B cell (primary cell): ENCODE measurements at regions not wholly inside any gene's neighbourhood (a gene's known extent, or its start where the extent isn't known, plus 50 kb on each side); places are given as distances from the start of the nearest gene placed in this dataset.
"Not testable (repeated sequence)": the region's sequence is repeated elsewhere in the genome, so short reads cannot be mapped to it uniquely, and the experiment has no call there.

Experiments
- ATAC-seq: fragments of 200-7000 bp; cut with Tn5 transposase; one replicate; pipeline ENCODE4 v1.10.0; 2021; ENCODE audit warnings: low read depth, mild to moderate bottlenecking, moderate number of reproducible peaks, moderate library complexity
- CTCF ChIA-PET: fragments of 350-600 bp; sonication (Branson Sonifier 250); formaldehyde crosslinking; loops from one replicate; lab custom pipeline; 2021; ENCODE audit warnings: antibody characterized with exemption, inconsistent platforms; lab: Charles Lee
- POLR2A ChIA-PET: fragments of 350-600 bp; sonication (Branson Sonifier 250); formaldehyde crosslinking; loops from one replicate; lab custom pipeline; 2021; ENCODE audit warnings: antibody characterized with exemption; lab: Charles Lee
- DNase-seq: peaks from one replicate; pipeline ENCODE4 v3.0.0; 2013
- H2AFZ ChIP-seq: 2 replicates; pipeline ENCODE4 v1.6.1; 2012; ENCODE audit warnings: mild to moderate bottlenecking, low read depth, low read length; ENCODE audit not compliant: insufficient read depth, poor library complexity, severe bottlenecking
- H3K27ac ChIP-seq, 2 donors: 1 replicate in 1 of 2; 2 replicates in 1 of 2; pipeline ENCODE4 v1.5.1; 2012 to 2013; ENCODE audit warnings: low read length in 2 of 2, mild to moderate bottlenecking in 2 of 2, moderate library complexity in 1 of 2
- H3K27me3 ChIP-seq, 4 experiments: fragments of 200-600 bp in 1 of 4; sonication (generic) in 1 of 4; replicated peaks in 1 of 4; 1 replicate in 2 of 4; 2 replicates in 2 of 4; pipeline versions ENCODE4 v1.6.1 to v1.7.0; 2013 to 2016; ENCODE audit warnings: low read length in 3 of 4, mild to moderate bottlenecking in 2 of 4, mixed read lengths in 1 of 4, moderate library complexity in 1 of 4; ENCODE audit not compliant: insufficient read depth in 4 of 4, control insufficient read depth in 3 of 4; ENCODE audit errors: control extremely low read depth in 1 of 4
- H3K36me3 ChIP-seq, 2 experiments: replicated peaks in 1 of 2; 1 replicate in 1 of 2; 2 replicates in 1 of 2; pipeline versions ENCODE4 v1.6.1 to v1.7.1; 2013; ENCODE audit warnings: low read length in 1 of 2; ENCODE audit not compliant: insufficient read depth in 2 of 2, control insufficient read depth in 1 of 2; ENCODE audit errors: control extremely low read depth in 1 of 2, extremely low read depth in 1 of 2
- H3K4me1 ChIP-seq, 2 donors: fragments of 200-600 bp in 1 of 2; sonication (generic) in 1 of 2; 1 replicate in 1 of 2; 2 replicates in 1 of 2; pipeline versions ENCODE4 v1.5.1 to v1.6.1; 2013 to 2017; ENCODE audit warnings: low read length in 2 of 2; ENCODE audit not compliant: control insufficient read depth in 2 of 2, insufficient read depth in 2 of 2
- H3K4me2 ChIP-seq: replicated peaks from 2 replicates; pipeline ENCODE3; 2012; ENCODE audit warnings: mild to moderate bottlenecking, low read depth, low read length; ENCODE audit not compliant: poor library complexity, severe bottlenecking
- H3K4me3 ChIP-seq, 5 experiments: fragments of 200-600 bp in 1 of 5; sonication (generic) in 1 of 5; 1 replicate in 3 of 5; 2 replicates in 2 of 5; pipeline versions ENCODE4 v1.5.1 to v1.7.0; 2011 to 2016; ENCODE audit warnings: low read length in 4 of 5, mild to moderate bottlenecking in 4 of 5, low read depth in 2 of 5, control low read depth in 1 of 5, moderate library complexity in 1 of 5; ENCODE audit not compliant: insufficient read depth in 1 of 5; ENCODE audit errors: control extremely low read depth in 1 of 5, extremely low read depth in 1 of 5
- H3K79me2 ChIP-seq: fragments of 200-600 bp; sonication (generic); one replicate; pipeline ENCODE4 v1.6.0; 2016; ENCODE audit warnings: low read length; ENCODE audit not compliant: control insufficient read depth, insufficient read depth
- H3K9ac ChIP-seq: fragments of 200-600 bp; sonication (generic); 2 replicates; pipeline ENCODE4 v1.6.1; 2017; ENCODE audit warnings: mild to moderate bottlenecking, low read length, moderate library complexity
- H3K9me3 ChIP-seq, 3 donors: one replicate each; pipeline versions ENCODE4 v1.6.1 to v1.7.1; 2013; ENCODE audit warnings: low read length in 2 of 3; ENCODE audit not compliant: control insufficient read depth in 2 of 3, insufficient read depth in 1 of 3; ENCODE audit errors: control extremely low read depth in 1 of 3
- H4K20me1 ChIP-seq: 2 replicates; pipeline ENCODE4 v1.6.0; 2012; ENCODE audit warnings: mild to moderate bottlenecking, low read length; ENCODE audit not compliant: insufficient read depth, control insufficient read depth, poor library complexity, severe bottlenecking
- H3K27ac Mint-ChIP-seq: one replicate; pipeline ENCODE4 v1.8.0; 2021; ENCODE audit warnings: mixed read lengths
- H3K27me3 Mint-ChIP-seq: one replicate; pipeline ENCODE4 v1.8.0; 2021; ENCODE audit warnings: mixed read lengths
- H3K4me1 Mint-ChIP-seq: one replicate; pipeline ENCODE4 v1.8.0; 2021; ENCODE audit warnings: mixed read lengths
- H3K4me3 Mint-ChIP-seq: one replicate; pipeline ENCODE4 v1.8.0; 2021; ENCODE audit warnings: mixed read lengths
- H3K9me3 Mint-ChIP-seq: one replicate; pipeline ENCODE4 v1.8.0; 2022; ENCODE audit warnings: mixed read lengths; ENCODE audit not compliant: insufficient read depth
- CTCF ChIP-seq: fragments of 200-600 bp; IDR thresholded peaks from one replicate; pipeline ENCODE4 v1.8.0; 2022; ENCODE audit warnings: antibody characterized with exemption, mild to moderate bottlenecking
- EZH2 ChIP-seq: IDR thresholded peaks from 2 replicates; pipeline ENCODE4 v1.6.1; 2012; ENCODE audit warnings: borderline replicate concordance, low read depth, mild to moderate bottlenecking, moderate library complexity, low read length; ENCODE audit not compliant: insufficient read depth, poor library complexity, severe bottlenecking
- WGBS: methylation state at CpG from one replicate; pipeline ENCODE4 v1.1.5; 2013; ENCODE audit warnings: missing lambda C conversion rate; ENCODE audit not compliant: insufficient coverage; 5-methylcytosine and 5-hydroxymethylcytosine counted together
- intact Hi-C: fragments of 100-400 bp; cut with micrococcal nuclease; formaldehyde crosslinking; loops from one replicate; pipeline ENCODE4 v1.10.0; 2022

GRCh38 chr5:56729488-56729887, 85.9 kb upstream of the MAP3K1 start:
- no CpG with 5 or more reads among the region's 1 CpG for WGBS
- Histone ChIP-seq H3K9ac (peak overlapping the region; percentile 27), H3K4me1 (peaks cover 56 to 57% of the 10 kb centered on the region in 2 donors), H2AFZ (no peak overlapping the region), H3K4me3 (no peak overlapping the region), H3K9me3 (no peaks in the 10 kb centered on the region), H3K4me2 (peak overlapping the region; percentile 47), H4K20me1 (no peaks in the 10 kb centered on the region), H3K79me2 (peaks cover 9% of the 10 kb centered on the region), H3K27me3 (no peaks in the 10 kb centered on the region), H3K27ac (peak overlapping the region; percentile 74 to 90), H3K36me3 (no peaks in the 10 kb centered on the region)
- Mint-ChIP-seq H3K27ac (peak overlapping the region; percentile 89), H3K4me3 (peak overlapping the region; percentile 36), H3K9me3 (no peaks in the 10 kb centered on the region), H3K4me1 (peaks cover 65% of the 10 kb centered on the region), H3K27me3 (no peaks in the 10 kb centered on the region)
- ATAC-seq (peak; percentile 74), DNase-seq (peak; percentile 81)
- no peak for TF ChIP-seq CTCF
- no peak for TF ChIP-seq EZH2
- intact Hi-C loops, result loop anchor here (1.0 to 2.0 kb wide), 2 partner anchors 43 to 59 kb away; no protein-coding TSS in a partner anchor
- ChIA-PET CTCF (interaction anchor here (0.8 to 1.0 kb wide), 2 partner anchors 41 to 90 kb away, joined by 3 read pairs; no protein-coding TSS in a partner anchor), POLR2A (no interaction called here)

- peak; percentile 30 for DNase-seq
- Histone ChIP-seq H3K4me2 (peak overlapping the region; percentile 11), H3K27ac (no peak overlapping the region), H3K9ac (no peak overlapping the region), H4K20me1 (no peaks in the 10 kb centered on the region), H3K9me3 (no peaks in the 10 kb centered on the region), H3K36me3 (no peaks in the 10 kb centered on the region), H3K79me2 (no peaks in the 10 kb centered on the region), H3K4me1 (peaks cover 29 to 31% of the 10 kb centered on the region in 2 donors), H3K4me3 (no peak overlapping the region), H3K27me3 (no peaks in the 10 kb centered on the region), H2AFZ (no peak overlapping the region)
- intact Hi-C loops, result no loop called here
- WGBS, result 100% methylated on average over 1 of the region's 8 CpGs
- Mint-ChIP-seq H3K27ac (peak overlapping the region; percentile 89), H3K4me1 (peaks cover 36% of the 10 kb centered on the region), H3K9me3 (no peaks in the 10 kb centered on the region), H3K27me3 (no peaks in the 10 kb centered on the region), H3K4me3 (peak overlapping the region; percentile 62)
- ChIA-PET POLR2A (no interaction called here), CTCF (interaction anchor here (0.6 to 1.3 kb wide), 5 partner anchors 49 to 455 kb away, joined by 3 to 5 read pairs (median 3); no protein-coding TSS in a partner anchor)
- TF ChIP-seq CTCF (no peak), EZH2 (no peak)
- ATAC-seq, result no peak
Measured at GRCh38 chr5:56725711-56726411, 89.5 kb upstream of the MAP3K1 start.

GRCh38 chr5:56724857-56725256, 90.5 kb upstream of the MAP3K1 start:
- H3K9me3 Mint-ChIP-seq, intact Hi-C loops, H3K9ac ChIP-seq, H3K4me3 ChIP-seq, H4K20me1 ChIP-seq, H3K27me3 ChIP-seq, H3K4me3 Mint-ChIP-seq, H3K79me2 ChIP-seq, ATAC-seq, H3K27ac Mint-ChIP-seq, H2AFZ ChIP-seq, DNase-seq, H3K36me3 ChIP-seq, H3K9me3 ChIP-seq, H3K4me2 ChIP-seq, H3K27ac ChIP-seq, POLR2A ChIA-PET, H3K27me3 Mint-ChIP-seq: not testable (repeated sequence)
- H3K4me1 ChIP-seq, result peaks cover 20 to 23% of the 10 kb centered on the region in 2 donors
- H3K4me1 Mint-ChIP-seq, result peaks cover 26% of the 10 kb centered on the region
- no CpG with 5 or more reads among the region's 4 CpGs for WGBS
- CTCF ChIA-PET, result interaction anchor here (1.0 kb wide), 1 partner anchor 55 kb away, joined by 3 read pairs; no protein-coding TSS in a partner anchor
